ENCODE measurements at regions not wholly inside any gene's neighbourhood (a gene's known extent, or its start where the extent isn't known, plus 50 kb on each side); places are given as distances from the start of the nearest gene placed in this dataset.

- DNase-seq (ENCODE audit: low spot score): no peak
- intact Hi-C loops (cut with DNase I): no loop called here
Measured at GRCh38 chr5:144958002-144958401, 787.3 kb downstream of the KCTD16 start.

- no peak for DNase-seq (ENCODE audit: low spot score)
- intact Hi-C loops (cut with DNase I): no loop called here
Measured at GRCh38 chr5:144950996-144951395, 780.3 kb downstream of the KCTD16 start.

- intact Hi-C loops (cut with DNase I): no loop called here
Measured at GRCh38 chr5:144947023-144947422, 776.4 kb downstream of the KCTD16 start.

GRCh38 chr5:144945503-144945902 lies 774.8 kb downstream of the KCTD16 start:
- intact Hi-C loops (cut with DNase I): no loop called here
- no peak for DNase-seq (ENCODE audit: low spot score)

More at GRCh38 chr5:144947023-144947422, 776.4 kb downstream of the KCTD16 start:
- DNase-seq (ENCODE audit: low spot score): no peak

GRCh38 chr5:144944936-144945335 lies 774.3 kb downstream of the KCTD16 start:
- intact Hi-C loops (cut with DNase I): no loop called here
- DNase-seq (ENCODE audit: low spot score): no peak

- DNase-seq (ENCODE audit: low spot score): no peak
- intact Hi-C loops (cut with DNase I): no loop called here
Measured at GRCh38 chr5:144941004-144941403, 770.3 kb downstream of the KCTD16 start.

- intact Hi-C loops (cut with DNase I): no loop called here
- DNase-seq (ENCODE audit: low spot score): no peak
Measured at GRCh38 chr5:144918371-144918770, 747.7 kb downstream of the KCTD16 start.

- intact Hi-C loops (cut with DNase I): no loop called here
- no peak for DNase-seq (ENCODE audit: low spot score)
Measured at GRCh38 chr5:144915452-144915851, 744.8 kb downstream of the KCTD16 start.

- no peak for DNase-seq (ENCODE audit: low spot score)
- intact Hi-C loops (cut with DNase I): no loop called here
Measured at GRCh38 chr5:144913661-144914060, 743.0 kb downstream of the KCTD16 start.

GRCh38 chr5:144896473-144896872 lies 725.8 kb downstream of the KCTD16 start:
- intact Hi-C loops (cut with DNase I): no loop called here
- no peak for DNase-seq (ENCODE audit: low spot score)

- intact Hi-C loops (cut with DNase I): no loop called here
Measured at GRCh38 chr5:144886668-144887067, 716.0 kb downstream of the KCTD16 start.

GRCh38 chr5:144882739-144883283 lies 712.1 kb downstream of the KCTD16 start:
- intact Hi-C loops (cut with DNase I): no loop called here
- DNase-seq (ENCODE audit: low spot score): no peak

More at GRCh38 chr5:144886668-144887067, 716.0 kb downstream of the KCTD16 start:
- no peak for DNase-seq (ENCODE audit: low spot score)

GRCh38 chr5:144880513-144880912 lies 709.8 kb downstream of the KCTD16 start:
- intact Hi-C loops (cut with DNase I): no loop called here
- DNase-seq (ENCODE audit: low spot score): no peak

GRCh38 chr5:144876990-144877389 lies 706.3 kb downstream of the KCTD16 start:
- intact Hi-C loops (cut with DNase I): no loop called here
- DNase-seq (ENCODE audit: low spot score): no peak

- DNase-seq (ENCODE audit: low spot score): no peak
- intact Hi-C loops (cut with DNase I): no loop called here
Measured at GRCh38 chr5:144873076-144873475, 702.4 kb downstream of the KCTD16 start.

- intact Hi-C loops (cut with DNase I): no loop called here
- DNase-seq (ENCODE audit: low spot score): no peak
Measured at GRCh38 chr5:144864118-144864517, 693.4 kb downstream of the KCTD16 start.

GRCh38 chr5:144857454-144857853 lies 686.8 kb downstream of the KCTD16 start:
- no peak for DNase-seq (ENCODE audit: low spot score)
- intact Hi-C loops (cut with DNase I): no loop called here

GRCh38 chr5:144844086-144844485 lies 673.4 kb downstream of the KCTD16 start:
- DNase-seq (ENCODE audit: low spot score): no peak

GRCh38 chr5:144832416-144832815 lies 661.7 kb downstream of the KCTD16 start:
- DNase-seq (ENCODE audit: low spot score): no peak
- intact Hi-C loops (cut with DNase I): no loop called here

More at GRCh38 chr5:144844086-144844485, 673.4 kb downstream of the KCTD16 start:
- intact Hi-C loops (cut with DNase I): no loop called here

GRCh38 chr5:144831650-144832049 lies 661.0 kb downstream of the KCTD16 start:
- DNase-seq (ENCODE audit: low spot score): no peak
- intact Hi-C loops (cut with DNase I): no loop called here

- intact Hi-C loops (cut with DNase I): no loop called here
- DNase-seq (ENCODE audit: low spot score): no peak
Measured at GRCh38 chr5:144822503-144822902, 651.8 kb downstream of the KCTD16 start.

- intact Hi-C loops (cut with DNase I): no loop called here
- no peak for DNase-seq (ENCODE audit: low spot score)
Measured at GRCh38 chr5:144820278-144820677, 649.6 kb downstream of the KCTD16 start.
